RWPE2 (cell line): ENCODE measurements at regions not wholly inside any gene's neighbourhood (a gene's known extent, or its start where the extent isn't known, plus 50 kb on each side); places are given as distances from the start of the nearest gene placed in this dataset.

Source experiments
- ATAC-seq: fragments of 200-7000 bp; cut with Tn5 transposase; 3 replicates; pipeline ENCODE4 v1.9.1; 2021; ENCODE audit warnings: low read depth
- DNase-seq: peaks from one replicate; pipeline ENCODE4 v3.0.0-alpha.2; 2020; ENCODE audit warnings: low spot score
- H3K27ac ChIP-seq: fragments of 450-650 bp; 2 replicates; pipeline ENCODE4 v1.5.1; 2017; ENCODE audit warnings: mild to moderate bottlenecking; ENCODE audit not compliant: poor library complexity, severe bottlenecking
- H3K27me3 ChIP-seq: fragments of 250-450 bp; sonication (Bioruptor Pico); 2 replicates; pipeline ENCODE4 v1.5.1; 2021; ENCODE audit warnings: mild to moderate bottlenecking, moderate library complexity; ENCODE audit not compliant: insufficient read depth, poor library complexity, severe bottlenecking
- H3K36me3 ChIP-seq: fragments of 250-450 bp; sonication (Bioruptor Pico); 2 replicates; pipeline ENCODE4 v1.5.1; 2020; ENCODE audit warnings: low read depth, mild to moderate bottlenecking, moderate library complexity
- H3K4me1 ChIP-seq: fragments of 250-450 bp; sonication (Bioruptor Pico); 2 replicates; pipeline ENCODE4 v1.5.1; 2021; ENCODE audit warnings: mild to moderate bottlenecking, moderate library complexity; ENCODE audit not compliant: insufficient read depth, poor library complexity, severe bottlenecking
- H3K4me3 ChIP-seq: fragments of 250-450 bp; sonication (Bioruptor Pico); 2 replicates; pipeline ENCODE4 v1.5.1; 2021; ENCODE audit warnings: mild to moderate bottlenecking, moderate library complexity; ENCODE audit not compliant: severe bottlenecking
- H3K9me3 ChIP-seq: fragments of 250-450 bp; sonication (Bioruptor Pico); 2 replicates; pipeline ENCODE4 v1.5.1; 2021; ENCODE audit warnings: mild to moderate bottlenecking, moderate library complexity; ENCODE audit not compliant: severe bottlenecking
- CTCF ChIP-seq: fragments of 450-650 bp; IDR thresholded peaks from one replicate; pipeline ENCODE4 v1.5.1; 2017; ENCODE audit warnings: mild to moderate bottlenecking, moderate library complexity; ENCODE audit not compliant: poor library complexity, severe bottlenecking

- no peaks in the 10 kb centered on the region for H3K4me1 ChIP-seq
- H3K27me3 ChIP-seq: no peaks in the 10 kb centered on the region
- no peaks in the 10 kb centered on the region for H3K9me3 ChIP-seq
- ATAC-seq (no peak), DNase-seq (no peak)
- no peak overlapping the region for H3K4me3 ChIP-seq
- no peak overlapping the region for H3K27ac ChIP-seq
- no peaks in the 10 kb centered on the region for H3K36me3 ChIP-seq
- no peak for TF ChIP-seq CTCF
Observed at GRCh38 chr4:67380154-67380553, 165.1 kb downstream of the CENPC start.

- no peaks in the 10 kb centered on the region for H3K27me3 ChIP-seq
- ATAC-seq (no peak), DNase-seq (no peak)
- H3K36me3 ChIP-seq: no peaks in the 10 kb centered on the region
- H3K4me1 ChIP-seq: no peaks in the 10 kb centered on the region
- no peaks in the 10 kb centered on the region for H3K9me3 ChIP-seq
- TF ChIP-seq CTCF: no peak
- H3K27ac ChIP-seq: no peak overlapping the region
- H3K4me3 ChIP-seq: no peak overlapping the region
Observed at GRCh38 chr4:67375291-67375690, 170.0 kb downstream of the CENPC start.

- H3K27ac ChIP-seq: no peak overlapping the region
- H3K36me3 ChIP-seq: no peaks in the 10 kb centered on the region
- no peak for ATAC-seq
- H3K4me1 ChIP-seq: no peaks in the 10 kb centered on the region
- H3K27me3 ChIP-seq: no peaks in the 10 kb centered on the region
- no peak for TF ChIP-seq CTCF
- H3K9me3 ChIP-seq: no peaks in the 10 kb centered on the region
- no peak for DNase-seq
- no peak overlapping the region for H3K4me3 ChIP-seq
Observed at GRCh38 chr4:67371615-67372014, 173.7 kb downstream of the CENPC start.

DNA sequence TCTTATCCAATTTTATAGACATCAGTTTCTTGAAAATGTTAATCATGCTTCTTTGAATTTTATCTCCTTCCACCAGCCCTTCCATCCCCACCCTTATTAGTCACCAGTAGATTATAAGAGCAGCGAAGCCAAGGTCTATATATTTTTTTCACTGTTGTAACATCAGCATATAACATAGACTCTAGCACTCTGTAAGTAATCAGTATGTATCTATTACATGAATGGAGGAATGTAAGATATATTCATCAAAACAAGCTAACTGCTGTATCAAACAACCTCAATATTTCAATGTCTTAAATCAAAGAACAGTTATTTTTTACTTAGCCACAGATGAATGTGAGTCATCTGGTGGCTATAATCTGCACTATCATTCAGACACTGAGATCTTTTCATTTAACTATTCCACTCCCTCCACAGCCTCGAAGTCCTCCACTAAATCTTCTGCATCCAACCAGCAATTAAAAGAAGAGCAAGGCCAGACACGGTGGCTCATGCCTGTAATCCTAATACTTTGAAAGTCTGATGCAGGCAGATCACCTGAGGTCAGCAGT lies 178.9 kb downstream of the CENPC start:
- ATAC-seq: no peak
- Histone ChIP-seq H3K9me3 (no peaks in the 10 kb centered on the region), H3K4me1 (no peaks in the 10 kb centered on the region), H3K27ac (no peak overlapping the region), H3K36me3 (no peaks in the 10 kb centered on the region), H3K4me3 (no peak overlapping the region), H3K27me3 (no peaks in the 10 kb centered on the region)
- no peak for DNase-seq
- TF ChIP-seq CTCF: no peak

DNA sequence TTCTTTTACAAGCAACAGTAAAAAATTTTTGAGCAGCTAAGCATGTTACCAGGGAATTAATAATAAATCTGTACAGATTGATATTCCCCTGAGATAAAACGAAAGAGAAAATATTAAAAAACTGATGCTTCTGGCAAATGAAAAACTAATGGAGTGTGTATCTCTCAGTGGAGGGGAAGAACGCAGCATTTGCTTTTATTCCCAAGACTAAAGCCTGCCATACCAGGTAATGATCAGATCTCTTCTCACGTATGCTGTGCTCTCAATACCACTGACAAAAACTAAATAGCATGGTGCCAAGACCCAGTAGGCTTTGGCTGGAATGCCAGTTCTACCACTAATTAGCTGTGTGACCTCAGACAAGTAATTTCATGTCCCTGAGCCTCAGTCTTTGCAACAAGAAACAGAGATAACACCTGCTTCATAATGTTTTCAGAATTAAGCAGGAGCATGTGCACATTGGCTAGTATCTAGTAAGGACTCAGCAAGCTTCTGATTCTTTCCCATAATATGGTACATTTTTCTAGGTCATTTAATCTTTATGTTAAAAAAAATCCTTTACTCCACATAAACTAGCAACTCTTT lies 179.6 kb downstream of the CENPC start:
- no peak for TF ChIP-seq CTCF
- Histone ChIP-seq H3K27me3 (no peaks in the 10 kb centered on the region), H3K4me3 (no peak overlapping the region), H3K9me3 (no peaks in the 10 kb centered on the region), H3K27ac (no peak overlapping the region), H3K36me3 (no peaks in the 10 kb centered on the region), H3K4me1 (no peaks in the 10 kb centered on the region)
- no peak for DNase-seq
- no peak for ATAC-seq
